BJ (cell line): ENCODE measurements at regions not wholly inside any gene's neighbourhood (a gene's known extent, or its start where the extent isn't known, plus 50 kb on each side); places are given as distances from the start of the nearest gene placed in this dataset.

Experiments used
- CTCF ChIA-PET: fragments of 350-600 bp; formaldehyde crosslinking; extraction: SDS; loops from one replicate; lab custom pipeline; 2021; ENCODE audit warnings: antibody characterized with exemption, inconsistent platforms; lab: Yijun Ruan, JAX
- POLR2A ChIA-PET: fragments of 300-600 bp; sonication (Branson Sonifier 250); formaldehyde crosslinking; extraction: SDS; loops from one replicate; lab custom pipeline; 2021; ENCODE audit warnings: antibody characterized with exemption; lab: Charles Lee
- DNase-seq: peaks from one replicate; pipeline ENCODE4 v3.0.0-alpha.2; 2011; ENCODE audit warnings: low read depth
- H3K27me3 ChIP-seq: 2 replicates; pipeline ENCODE4 v1.6.0; 2011; ENCODE audit warnings: low read length; ENCODE audit not compliant: control insufficient read depth, insufficient read depth
- H3K36me3 ChIP-seq: 2 replicates; pipeline ENCODE4 v1.5.1; 2011; ENCODE audit warnings: low read length; ENCODE audit not compliant: control insufficient read depth, insufficient read depth
- H3K4me3 ChIP-seq: 2 replicates; pipeline ENCODE4 v1.5.1; 2011; ENCODE audit warnings: low read depth, mild to moderate bottlenecking, control low read depth, low read length
- TF ChIP-seq, protein P1 (sequence below): IDR thresholded peaks from 2 replicates; pipeline ENCODE4 v1.5.1; 2011; ENCODE audit warnings: low read depth, mild to moderate bottlenecking, control low read depth, inconsistent platforms, low read length, moderate library complexity; ENCODE audit not compliant: insufficient read depth

DNA sequence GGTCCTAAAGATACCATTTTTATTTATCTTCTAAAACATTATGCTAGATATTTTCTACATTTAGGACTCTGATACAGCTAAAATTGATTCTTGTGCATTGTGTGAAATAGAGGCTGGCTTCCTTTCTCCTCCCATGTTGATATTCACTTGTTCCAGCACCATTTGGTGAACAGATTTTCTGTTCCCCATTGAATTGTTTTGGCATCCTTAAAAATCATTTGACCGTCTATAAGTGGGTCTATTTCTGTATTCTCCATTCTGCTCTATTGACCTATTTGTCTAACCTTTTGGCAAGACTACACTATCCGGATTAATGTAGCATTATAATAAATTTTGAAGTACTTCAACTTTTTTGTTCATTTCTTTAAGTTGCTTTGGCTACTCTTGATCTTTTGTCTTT is 2689.2 kb downstream of the PCDH9 start:
- TF ChIP-seq, protein P1, sequence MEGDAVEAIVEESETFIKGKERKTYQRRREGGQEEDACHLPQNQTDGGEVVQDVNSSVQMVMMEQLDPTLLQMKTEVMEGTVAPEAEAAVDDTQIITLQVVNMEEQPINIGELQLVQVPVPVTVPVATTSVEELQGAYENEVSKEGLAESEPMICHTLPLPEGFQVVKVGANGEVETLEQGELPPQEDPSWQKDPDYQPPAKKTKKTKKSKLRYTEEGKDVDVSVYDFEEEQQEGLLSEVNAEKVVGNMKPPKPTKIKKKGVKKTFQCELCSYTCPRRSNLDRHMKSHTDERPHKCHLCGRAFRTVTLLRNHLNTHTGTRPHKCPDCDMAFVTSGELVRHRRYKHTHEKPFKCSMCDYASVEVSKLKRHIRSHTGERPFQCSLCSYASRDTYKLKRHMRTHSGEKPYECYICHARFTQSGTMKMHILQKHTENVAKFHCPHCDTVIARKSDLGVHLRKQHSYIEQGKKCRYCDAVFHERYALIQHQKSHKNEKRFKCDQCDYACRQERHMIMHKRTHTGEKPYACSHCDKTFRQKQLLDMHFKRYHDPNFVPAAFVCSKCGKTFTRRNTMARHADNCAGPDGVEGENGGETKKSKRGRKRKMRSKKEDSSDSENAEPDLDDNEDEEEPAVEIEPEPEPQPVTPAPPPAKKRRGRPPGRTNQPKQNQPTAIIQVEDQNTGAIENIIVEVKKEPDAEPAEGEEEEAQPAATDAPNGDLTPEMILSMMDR, result no peak
- H3K27me3 ChIP-seq, result no peaks in the 10 kb centered on the region
- DNase-seq, result no peak
- CTCF ChIA-PET, result no interaction called here
- POLR2A ChIA-PET, result no interaction called here
- no peaks in the 10 kb centered on the region for H3K36me3 ChIP-seq
- no peak overlapping the region for H3K4me3 ChIP-seq

- POLR2A ChIA-PET, result no interaction called here
- no peak for DNase-seq
- Histone ChIP-seq H3K4me3 (no peak overlapping the region), H3K27me3 (no peaks in the 10 kb centered on the region), H3K36me3 (no peaks in the 10 kb centered on the region)
- TF ChIP-seq, protein P1, result no peak
- CTCF ChIA-PET, result no interaction called here
Measured at GRCh38 chr13:64540468-64540867, 2689.7 kb downstream of the PCDH9 start.

GRCh38 chr13:64538711-64539110 is 2691.4 kb downstream of the PCDH9 start:
- no peaks in the 10 kb centered on the region for H3K27me3 ChIP-seq
- DNase-seq, result no peak
- H3K4me3 ChIP-seq, result no peak overlapping the region
- CTCF ChIA-PET, result no interaction called here
- POLR2A ChIA-PET, result no interaction called here
- no peaks in the 10 kb centered on the region for H3K36me3 ChIP-seq
- TF ChIP-seq, protein P1, result no peak

DNA sequence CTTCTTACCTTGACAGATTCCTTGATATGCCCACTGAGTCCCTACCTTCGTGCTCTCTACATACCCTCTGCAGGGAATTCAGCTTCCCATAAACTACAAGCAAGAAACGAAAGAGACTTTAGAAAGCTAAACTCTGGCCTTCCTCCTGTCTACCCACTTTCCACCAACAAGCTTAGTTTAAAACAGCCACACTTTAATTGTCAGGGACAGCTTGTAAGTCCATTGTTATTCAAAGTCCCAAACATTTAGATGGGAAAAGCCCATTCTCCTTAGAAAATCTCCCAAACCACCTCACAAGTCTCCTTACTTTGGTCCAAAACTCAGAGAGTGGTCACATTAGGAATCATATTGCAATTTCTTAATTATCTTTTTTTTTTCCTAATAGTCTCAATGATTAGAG is 2695.8 kb downstream of the PCDH9 start:
- no peaks in the 10 kb centered on the region for H3K36me3 ChIP-seq
- ChIA-PET CTCF (no interaction called here), POLR2A (no interaction called here)
- H3K4me3 ChIP-seq, result no peak overlapping the region
- DNase-seq, result no peak
- H3K27me3 ChIP-seq, result no peaks in the 10 kb centered on the region
- TF ChIP-seq, protein P1, result no peak

DNA sequence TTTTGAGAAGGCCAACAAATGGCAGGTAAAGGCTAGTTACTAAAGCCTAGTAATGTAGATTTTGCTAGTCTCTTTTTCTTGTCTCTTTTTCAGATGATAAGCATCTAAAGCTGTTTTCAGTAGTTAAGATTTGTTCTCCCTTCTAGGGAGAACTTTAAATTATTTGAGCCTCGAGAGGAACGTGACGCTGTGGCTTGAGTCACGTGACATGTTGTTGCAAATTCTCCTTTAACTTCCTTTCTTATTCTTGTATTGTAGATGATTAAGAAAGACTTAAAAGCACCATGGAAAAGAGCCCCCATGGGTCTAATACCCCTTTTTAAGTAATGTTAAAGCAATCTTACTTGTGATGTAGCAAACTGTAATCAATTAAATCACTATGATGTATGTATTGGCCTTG is 2698.7 kb downstream of the PCDH9 start:
- Histone ChIP-seq H3K27me3 (no peaks in the 10 kb centered on the region), H3K4me3 (no peak overlapping the region), H3K36me3 (no peaks in the 10 kb centered on the region)
- ChIA-PET CTCF (interaction anchor here (1.1 kb wide), 1 partner anchor 19 kb away, joined by 3 read pairs; no protein-coding TSS in a partner anchor), POLR2A (no interaction called here)
- TF ChIP-seq, protein P1, result no peak
- DNase-seq, result no peak
